ENCODE measurements at regions not wholly inside any gene's neighbourhood (a gene's known extent, or its start where the extent isn't known, plus 50 kb on each side); places are given as distances from the start of the nearest gene placed in this dataset.

DNA sequence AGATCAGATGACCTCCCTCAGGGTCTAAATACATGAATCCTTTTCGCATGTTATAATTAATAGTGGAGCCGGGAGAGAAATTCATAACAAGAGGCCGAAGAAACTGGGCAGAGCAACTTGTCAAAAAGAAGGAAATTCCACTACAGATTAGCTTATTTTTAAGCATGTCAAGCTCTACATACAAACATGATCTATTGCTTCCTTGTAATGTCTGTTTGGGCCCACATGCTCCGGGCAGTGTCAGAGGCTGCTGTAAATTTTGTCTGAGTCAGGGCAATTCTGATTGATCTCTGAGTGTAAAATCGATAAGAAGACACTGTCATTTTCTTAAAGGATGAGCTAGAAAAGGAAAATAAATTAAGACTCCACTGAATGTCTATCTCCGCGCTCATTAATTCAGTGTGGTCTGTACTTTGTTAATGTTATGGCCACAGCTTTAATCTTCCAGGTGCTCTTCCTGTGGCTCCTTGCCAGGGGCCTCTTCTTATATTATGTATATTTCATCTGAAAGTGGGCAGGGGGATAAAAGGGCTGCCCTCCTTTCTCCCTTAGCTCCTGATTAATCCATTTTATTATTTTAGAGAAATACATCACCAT lies 194.1 kb upstream of the SP8 start:
- TF ChIP-seq, protein P1, sequence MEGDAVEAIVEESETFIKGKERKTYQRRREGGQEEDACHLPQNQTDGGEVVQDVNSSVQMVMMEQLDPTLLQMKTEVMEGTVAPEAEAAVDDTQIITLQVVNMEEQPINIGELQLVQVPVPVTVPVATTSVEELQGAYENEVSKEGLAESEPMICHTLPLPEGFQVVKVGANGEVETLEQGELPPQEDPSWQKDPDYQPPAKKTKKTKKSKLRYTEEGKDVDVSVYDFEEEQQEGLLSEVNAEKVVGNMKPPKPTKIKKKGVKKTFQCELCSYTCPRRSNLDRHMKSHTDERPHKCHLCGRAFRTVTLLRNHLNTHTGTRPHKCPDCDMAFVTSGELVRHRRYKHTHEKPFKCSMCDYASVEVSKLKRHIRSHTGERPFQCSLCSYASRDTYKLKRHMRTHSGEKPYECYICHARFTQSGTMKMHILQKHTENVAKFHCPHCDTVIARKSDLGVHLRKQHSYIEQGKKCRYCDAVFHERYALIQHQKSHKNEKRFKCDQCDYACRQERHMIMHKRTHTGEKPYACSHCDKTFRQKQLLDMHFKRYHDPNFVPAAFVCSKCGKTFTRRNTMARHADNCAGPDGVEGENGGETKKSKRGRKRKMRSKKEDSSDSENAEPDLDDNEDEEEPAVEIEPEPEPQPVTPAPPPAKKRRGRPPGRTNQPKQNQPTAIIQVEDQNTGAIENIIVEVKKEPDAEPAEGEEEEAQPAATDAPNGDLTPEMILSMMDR (IDR thresholded peaks at IDR 0.05), result no peak
- TF ChIP-seq ZFX (IDR thresholded peaks at IDR 0.05; ENCODE audit: borderline replicate concordance), result no peak
